Putamen (tissue), 1 donor: ENCODE measurements at regions not wholly inside any gene's neighbourhood (a gene's known extent, or its start where the extent isn't known, plus 50 kb on each side); places are given as distances from the start of the nearest gene placed in this dataset.

Experiments
- DNase-seq: peaks from one replicate; pipeline ENCODE4 v3.0.0-alpha.2; 2016; ENCODE audit warnings: low spot score

DNA sequence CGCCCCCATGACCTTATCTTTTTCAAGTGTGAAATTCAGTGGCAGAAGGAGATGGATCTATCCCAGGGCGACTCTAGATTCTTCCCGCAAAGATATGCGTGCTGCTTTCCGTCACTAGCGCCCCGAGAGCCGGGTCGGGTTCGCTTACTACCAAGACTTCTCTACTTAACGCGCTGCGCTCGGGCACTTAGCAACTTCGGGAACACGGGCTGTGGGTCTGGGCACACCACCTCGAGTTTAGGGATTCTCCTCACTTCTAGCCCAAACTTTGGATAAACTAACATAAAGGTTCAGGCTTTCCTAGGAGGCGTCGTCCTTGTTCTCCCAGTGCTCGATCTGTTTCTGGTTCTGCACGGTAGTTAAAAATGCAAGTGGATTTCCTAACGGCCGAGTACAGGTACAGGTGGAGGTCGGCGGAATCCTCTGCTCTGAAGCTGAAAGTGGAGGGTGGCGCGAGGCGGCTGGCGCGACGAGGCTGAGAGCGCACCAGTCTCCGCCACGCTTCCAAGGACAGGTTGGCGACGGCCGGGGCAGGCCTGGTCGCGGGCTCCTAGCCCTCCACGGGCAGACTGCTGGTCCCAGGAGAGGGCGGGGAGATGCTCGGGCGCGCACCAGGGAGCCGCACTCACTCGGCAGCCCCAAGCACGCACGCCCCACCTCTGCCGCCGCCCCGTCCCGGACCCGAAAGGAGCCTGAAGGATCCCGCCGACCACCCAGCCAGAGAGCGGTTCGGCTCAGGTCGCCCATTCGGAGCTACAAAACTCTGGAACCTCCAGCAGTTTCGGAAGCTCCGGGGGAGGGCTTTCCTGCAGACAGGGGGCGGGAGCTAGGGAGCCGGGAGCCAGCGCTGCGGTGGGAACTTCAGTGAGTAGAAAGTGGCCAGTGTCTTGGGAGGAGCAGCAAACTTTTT lies 100.8 kb upstream of the TENM3 start:
- DNase-seq: no peak

DNA sequence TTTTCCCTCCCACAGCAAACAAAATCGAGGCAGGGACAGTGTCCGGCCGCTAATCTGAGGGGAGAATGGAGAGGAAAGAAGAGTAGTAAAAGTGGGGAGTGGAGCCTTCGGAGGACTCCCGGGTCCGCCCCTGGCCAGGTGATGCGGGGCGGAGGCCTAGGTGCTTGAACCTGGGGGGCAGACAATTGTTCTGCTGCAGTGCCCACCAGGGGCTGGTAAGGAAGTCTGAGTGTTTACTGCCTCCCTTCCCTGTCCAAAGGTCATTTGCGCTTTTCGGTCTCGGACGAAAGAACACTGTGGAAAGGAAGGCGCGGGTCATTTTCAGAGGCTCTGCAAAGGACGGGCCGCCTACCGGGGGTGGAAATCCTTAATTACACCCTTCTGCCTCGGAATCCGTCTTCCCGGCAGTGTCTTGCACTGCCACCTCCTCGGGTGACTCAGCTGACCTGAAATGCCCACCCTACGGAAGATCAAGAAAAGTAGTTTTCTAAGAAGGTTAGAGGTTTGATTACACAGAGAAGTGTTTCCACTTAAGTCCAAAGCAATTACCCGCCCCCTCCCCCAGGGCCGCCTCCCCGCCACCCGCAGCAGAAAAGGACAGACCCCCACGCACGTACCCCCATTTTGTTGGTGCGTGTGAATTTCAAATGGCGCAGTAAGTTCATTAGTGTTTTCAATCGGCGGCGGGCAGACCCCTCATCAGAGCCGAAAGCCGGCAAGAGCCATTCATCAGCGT lies 99.9 kb upstream of the TENM3 start:
- no peak for DNase-seq

DNA sequence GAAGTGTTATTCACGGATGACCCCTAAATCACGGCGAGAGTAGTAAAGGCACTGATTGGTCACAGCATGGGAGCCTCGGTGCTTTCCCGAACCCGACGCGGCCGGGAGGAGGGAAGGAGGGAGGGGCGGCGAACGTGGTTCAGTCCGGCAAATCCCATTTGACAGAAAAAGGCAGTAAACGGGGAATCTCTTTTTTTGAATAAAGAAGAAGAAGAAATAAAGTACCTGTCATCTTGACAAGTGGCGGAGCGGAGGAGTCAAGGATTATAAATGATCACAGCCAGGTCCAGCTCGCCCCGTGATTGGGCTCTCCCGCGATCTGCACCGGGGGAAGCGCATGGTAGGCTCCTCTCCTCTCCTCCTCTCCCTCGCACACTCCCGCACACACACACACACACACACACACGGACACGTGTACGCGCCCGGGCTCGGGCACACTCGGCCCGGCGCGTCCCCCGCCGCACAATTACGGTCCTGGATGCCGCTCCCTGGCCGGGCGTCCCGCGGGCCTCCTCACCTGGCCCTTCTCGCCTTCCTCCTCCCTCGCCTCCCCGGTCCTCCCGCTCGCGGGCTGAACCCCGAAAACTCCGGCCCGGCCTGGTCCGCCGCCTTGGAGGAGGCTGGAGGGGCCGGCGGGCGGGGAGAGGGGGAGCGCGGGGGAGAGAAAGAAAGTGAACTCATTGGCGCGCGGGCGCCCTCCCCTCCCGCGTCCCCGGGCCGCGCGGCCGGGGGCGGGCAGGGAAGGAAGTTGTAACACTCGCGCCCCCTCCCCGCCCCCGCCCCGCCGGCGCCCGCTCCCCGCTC lies 99.2 kb upstream of the TENM3 start:
- peak; percentile 29 for DNase-seq

DNA sequence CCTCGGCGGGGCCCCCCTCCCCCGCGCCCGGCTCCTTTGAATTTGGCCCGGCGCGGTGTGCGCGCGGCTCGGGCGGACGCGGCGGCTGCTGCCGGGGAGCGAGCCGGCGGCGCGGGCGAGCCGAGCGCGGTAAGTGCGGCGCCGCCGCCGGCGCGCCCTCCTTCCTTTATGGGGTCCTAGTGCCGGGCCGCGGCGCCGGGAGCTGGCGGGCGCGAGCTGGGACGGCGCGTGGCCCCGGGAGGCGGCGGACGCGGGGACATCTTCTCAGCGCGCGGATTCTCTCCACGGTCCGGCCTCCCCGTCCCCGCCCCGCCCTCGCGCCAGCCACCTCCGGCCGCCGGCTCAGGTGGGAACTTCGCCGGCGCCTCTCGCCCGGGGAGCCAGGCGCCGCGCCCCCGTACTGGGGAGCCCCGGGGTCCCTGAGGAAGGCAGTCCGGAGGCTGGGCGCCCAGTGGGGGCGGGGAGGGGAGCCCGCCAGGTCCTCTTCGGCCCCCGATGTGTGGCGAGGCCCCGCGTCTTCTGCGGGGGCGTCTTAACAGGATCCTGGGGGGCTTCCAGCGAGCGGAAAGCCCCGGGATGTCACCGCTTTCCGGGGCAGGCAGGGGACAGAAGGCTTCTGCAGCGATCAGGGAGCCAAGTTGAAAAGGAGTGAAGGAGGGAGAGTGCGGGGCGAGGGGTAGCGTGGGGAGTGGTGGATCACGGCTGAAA lies 98.4 kb upstream of the TENM3 start:
- DNase-seq: no peak

DNA sequence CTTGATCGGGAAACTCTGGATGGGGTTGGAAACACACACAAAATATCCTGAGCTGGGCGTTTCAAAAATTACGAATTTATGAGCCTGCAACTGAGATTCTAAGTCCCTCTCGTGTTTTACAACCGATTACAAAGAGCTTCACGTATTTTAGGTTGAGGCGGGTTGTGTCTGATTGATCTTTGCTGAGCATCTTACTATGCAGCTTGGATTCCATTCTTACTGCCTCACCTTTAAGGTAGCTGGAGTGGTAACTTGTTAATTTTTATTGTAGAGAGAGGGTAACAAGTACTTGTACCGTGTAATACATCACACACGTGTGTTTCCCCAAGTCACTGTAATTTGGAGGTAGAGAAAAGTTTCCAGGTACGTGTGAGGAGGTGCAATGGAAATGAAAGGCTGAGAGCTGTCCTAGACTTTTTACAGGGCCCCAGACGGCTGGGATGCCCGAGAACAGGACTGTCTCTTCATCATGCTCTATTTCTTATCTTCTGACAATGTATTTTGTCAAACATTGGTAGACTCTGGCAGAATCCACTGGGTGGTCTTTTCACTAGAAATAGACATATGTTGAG lies 97.8 kb upstream of the TENM3 start:
- no peak for DNase-seq

DNA sequence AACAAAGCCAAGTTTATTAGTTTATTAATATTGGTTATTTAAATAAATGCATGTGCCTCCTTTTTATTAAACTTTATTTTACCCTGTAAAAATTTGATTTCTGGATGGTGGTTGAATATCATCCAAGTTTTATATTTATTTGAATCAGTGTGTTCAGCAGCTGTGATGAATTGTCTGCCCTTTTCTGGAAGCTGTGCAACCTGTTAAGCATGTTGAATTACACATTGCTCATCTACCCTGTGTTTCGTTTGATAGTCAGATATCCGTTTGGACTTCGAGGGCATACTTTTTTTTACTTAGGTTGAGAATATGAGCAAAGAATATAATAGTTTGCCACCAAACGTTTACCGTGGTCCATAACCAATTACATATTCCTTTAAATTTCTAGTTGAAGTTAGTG lies 95.8 kb upstream of the TENM3 start:
- no peak for DNase-seq

DNA sequence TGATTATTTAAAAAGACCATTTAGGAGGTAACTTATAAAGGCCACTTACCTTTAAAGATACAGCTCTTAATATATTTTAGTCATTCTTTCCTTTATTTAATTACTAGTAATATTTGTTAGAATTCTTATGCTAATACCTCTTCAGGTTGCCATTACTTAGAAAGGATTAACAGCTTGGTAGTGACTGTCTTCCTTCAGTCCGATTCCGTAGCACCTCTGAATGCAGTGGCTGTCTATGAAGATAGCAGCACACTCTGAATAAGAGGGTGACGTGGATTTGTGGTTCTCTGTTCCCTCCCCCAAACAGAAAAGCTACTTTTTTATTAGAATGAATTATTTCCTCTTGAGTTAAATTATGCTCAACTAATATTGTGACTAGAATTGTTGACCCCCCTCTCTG lies 92.6 kb upstream of the TENM3 start:
- DNase-seq: no peak

DNA sequence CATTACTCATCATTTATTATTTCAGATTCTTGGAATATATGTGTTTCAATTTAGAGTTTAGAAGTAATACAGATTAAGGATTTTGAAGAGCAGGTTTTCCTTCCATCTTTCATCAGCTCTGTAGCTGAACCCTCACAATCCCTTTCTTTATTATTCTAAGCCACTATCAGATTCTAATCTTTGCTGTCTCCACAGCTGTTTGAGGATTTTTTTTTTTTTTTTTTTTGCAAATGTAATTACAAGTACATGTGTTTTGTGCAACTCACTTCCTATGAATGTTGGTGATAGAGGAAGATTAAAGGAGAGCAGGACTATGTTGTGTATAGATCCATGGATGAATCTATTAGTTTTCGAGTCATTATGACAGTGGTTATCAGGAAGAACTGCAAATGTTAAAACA lies 87.4 kb upstream of the TENM3 start:
- no peak for DNase-seq

DNA sequence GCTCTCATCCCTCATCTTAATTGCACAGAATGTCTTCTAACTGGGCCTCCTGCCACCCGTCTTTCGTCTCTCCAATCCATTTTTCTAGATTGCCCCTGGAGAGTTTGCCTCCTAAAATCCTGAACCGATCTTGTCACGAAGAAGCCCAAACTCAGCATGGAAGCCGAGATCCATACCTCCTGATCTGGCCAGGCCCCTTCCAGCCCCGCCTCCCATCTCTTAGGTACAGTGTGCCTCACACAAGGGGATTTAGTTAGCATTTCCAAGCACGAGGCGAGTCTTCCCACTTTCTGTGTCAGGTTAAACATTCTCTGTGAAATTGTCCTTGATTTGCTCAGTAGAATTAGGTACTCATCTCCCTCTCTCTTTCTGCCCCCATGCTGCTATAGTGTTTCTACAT lies 80.0 kb upstream of the TENM3 start:
- no peak for DNase-seq

DNA sequence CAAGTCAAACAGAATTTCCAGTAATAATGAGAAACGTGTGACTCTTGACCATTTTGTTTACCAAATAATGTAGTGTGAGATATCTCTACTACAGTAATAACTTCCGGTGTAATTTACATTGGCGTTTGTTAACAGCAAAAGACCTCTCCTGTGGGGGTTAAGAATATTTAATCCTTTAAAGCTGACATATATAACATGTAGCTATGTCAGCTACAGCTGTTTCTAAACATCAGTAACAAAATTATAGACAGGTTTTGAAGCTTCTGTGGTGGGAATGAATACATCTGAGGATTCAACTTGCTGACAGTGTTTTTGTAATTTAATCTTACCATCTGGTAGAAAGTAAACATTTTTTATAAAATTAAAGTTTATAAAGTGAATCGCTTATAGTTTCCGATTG lies 73.6 kb upstream of the TENM3 start:
- DNase-seq: no peak

DNA sequence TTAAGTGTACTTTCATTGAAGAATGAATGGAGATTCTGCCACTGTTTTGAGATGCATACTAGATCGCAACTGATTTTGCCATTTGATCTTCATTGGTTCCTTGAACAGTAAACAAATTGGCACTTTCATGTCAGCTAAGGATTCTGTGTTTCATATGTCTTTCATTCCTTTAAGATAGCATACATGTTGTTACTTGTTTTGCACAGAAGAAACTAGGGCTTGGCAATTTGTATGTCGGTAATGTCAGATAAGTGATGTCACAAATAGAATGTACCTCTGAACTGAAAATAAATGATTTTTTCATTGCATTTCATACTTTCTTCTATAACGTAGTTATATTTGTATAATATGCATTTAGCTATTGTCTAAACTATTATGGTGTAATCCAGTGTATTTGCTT lies 73.2 kb upstream of the TENM3 start:
- no peak for DNase-seq

DNA sequence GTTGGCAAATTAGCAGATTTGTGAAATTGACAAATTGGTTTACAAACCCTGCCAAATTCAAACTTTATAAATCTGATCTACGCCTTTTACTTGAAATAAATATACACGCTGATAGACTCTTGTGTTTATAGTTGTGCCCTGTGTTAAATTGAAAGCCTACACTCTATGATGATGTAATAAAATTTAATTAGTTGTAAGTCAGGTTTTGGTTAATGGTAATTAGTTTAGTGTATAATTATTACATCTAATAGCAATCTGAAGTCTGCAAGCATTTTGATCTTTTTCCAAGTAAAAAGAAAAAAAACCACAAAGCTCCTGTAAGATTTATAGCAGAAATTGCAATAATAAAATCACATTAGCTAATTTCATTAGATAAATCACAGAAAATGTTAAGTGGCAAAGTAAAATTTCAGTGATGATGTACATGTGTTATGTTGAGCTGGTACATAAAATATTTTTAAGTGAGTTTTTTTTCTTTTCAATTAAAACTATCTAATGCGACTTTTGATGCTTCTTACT lies 72.7 kb upstream of the TENM3 start:
- DNase-seq: no peak

DNA sequence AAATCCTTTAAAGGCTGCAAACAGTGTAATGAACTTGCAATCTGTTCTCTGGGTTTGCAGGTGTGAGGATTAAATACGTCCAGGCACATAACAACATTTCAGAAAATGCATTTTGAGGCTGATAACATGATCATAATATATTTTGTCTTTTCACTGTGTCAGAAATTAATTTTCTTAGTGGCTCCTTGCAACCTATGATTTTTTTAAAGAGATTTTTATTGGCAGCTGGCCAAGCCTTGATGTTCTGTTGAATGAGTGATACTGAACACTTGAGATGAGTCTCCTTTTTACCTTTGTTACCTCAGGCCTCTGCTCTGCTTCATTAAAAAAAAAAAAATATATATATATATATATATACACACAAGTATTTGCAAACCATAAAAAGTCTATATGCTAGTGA lies 68.2 kb upstream of the TENM3 start:
- DNase-seq: no peak

DNA sequence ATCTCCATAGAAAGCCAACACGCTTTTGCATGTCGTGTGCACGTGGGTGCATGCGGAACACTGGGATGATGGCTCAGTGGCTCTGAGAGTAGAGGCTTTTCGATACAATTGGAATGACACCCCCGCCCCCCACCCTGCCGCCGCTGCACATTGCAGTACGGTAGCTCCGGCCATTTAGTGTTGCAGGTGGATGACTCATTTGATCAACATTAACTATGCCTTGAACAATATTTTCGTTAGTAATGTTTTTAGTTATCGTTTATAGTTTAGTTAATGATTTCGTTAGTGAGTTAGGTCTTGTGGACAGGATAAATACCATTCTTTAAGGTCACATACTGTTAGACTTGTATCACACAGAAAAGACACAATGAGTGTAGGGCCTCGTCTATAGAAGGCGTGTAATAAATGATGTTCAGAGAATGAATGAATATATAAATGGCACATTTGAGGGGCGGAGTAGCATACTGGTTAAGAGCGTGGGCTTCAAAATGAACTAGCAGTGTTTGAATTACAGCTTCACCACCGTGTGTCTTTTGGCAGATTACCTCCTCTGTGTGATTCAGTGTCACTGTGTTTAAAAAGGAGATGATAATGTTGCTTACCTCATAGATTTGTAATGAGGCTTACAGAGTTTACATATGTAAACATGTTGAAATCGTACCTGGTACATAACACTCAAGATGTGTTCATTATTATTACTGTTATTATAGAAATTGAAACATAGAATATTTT lies 67.2 kb upstream of the TENM3 start:
- no peak for DNase-seq

DNA sequence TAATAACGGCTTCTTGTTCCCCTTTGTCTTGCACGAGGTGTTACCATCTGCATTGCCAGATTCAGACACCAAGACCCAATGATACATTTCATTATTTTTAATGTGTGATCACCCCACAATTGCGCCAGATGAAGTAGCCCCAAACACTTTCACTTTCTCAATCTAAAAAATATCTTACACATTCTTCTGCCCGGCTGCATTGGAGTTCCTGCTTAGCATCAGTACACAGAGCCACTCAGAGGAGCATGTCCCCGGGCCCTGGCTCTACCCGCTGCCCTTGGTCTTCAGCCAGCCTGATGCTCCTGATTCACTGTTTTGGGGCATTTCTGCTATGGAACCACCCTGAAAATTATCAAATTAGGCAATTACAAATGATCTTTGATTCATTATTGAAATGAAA lies 66.0 kb upstream of the TENM3 start:
- DNase-seq: no peak

DNA sequence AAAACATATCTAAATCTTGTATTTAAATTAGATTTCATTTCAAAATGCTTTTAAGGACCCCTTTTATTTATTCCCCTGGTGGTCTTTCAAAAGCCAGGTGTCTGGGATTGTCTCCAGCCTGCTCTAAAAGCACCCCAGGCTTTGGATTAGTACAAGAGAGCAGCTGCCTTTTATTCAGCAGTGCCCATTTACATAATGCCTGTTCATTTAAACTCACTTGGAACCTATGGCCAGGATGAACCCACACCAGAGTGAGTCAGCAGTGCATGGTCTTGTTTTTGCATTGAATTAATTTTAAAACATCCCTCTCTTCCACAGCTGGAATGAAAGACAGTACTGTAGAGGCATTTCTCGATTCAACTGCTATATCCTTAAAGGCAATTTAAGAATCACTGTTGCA lies 64.1 kb upstream of the TENM3 start:
- no peak for DNase-seq

DNA sequence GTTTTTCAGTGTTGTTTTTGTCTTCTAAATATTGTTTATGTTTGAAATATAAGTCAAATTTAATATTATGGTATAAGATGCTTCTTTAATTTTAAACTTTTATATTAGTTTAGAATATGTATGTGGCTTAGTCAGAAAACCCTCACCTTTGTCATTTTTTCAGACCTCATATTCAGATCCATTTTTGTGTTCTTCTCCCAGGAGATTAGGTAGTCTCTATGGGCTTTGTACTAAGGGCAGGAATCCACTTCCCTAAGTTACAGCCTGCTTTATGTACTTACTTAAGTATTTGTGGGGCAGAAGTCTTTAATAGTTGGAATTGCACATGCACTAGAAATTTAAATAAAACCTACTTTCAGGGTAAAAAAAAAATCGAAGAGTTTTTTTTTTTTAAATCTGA lies 63.5 kb upstream of the TENM3 start:
- DNase-seq: no peak

DNA sequence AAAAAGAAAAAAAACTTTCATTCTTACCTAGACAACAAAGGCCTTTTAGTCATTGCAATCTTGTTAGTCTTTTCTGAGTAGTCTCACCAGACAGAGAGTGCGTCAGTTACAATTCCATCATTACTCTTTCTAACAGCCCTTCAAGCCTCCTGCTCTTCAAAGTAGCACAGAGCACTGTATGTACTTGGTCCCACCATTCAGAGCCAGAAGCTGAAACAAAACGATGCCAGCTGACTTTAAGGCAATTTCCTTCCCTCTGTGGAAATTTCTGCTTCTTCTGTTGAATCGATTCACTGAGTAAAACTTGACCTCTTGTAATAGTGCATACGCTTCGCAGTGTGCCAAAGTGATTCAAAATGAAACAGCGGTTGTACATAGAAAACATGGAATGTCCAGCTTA lies 57.7 kb upstream of the TENM3 start:
- DNase-seq: no peak

DNA sequence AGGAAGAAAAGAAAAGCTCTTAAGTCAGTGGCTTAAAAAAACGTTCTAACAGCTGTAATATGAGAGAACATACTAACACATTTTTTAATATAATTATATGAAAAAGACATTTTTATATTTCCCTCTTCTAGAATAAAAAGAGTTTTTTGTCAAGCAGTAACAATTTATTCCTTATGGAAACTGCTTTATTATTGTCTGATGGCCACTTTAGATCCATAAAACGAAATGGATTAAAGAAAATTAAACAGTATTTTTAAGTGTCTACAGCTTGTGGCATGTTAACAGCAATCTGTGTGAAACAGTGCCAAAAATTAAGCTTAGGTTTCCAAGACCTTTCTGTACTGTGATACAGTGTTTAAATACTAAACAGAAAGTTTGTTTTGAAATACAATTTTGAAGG lies 55.5 kb upstream of the TENM3 start:
- no peak for DNase-seq

DNA sequence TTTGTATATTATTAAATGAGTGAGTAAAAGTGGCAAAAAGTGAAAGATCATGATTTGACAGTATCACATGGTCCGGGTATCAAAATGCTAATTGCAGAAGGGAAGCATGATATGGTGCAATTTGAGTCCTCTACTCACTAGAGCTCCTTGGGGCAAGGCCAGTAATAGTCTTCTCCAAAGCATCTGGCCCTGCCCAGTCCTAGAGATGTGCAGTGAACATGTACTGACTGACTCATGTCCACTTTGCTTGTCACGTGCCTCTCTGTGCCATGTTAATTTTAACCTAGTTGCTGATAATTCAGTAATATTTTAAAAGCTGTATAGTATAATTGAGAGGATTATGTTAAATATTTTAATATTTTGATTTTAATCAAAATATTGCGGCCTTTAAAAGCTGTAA lies 54.6 kb upstream of the TENM3 start:
- no peak for DNase-seq
